Mesothelial cell of epicardium (in vitro differentiated cells): ENCODE measurements at regions not wholly inside any gene's neighbourhood (a gene's known extent, or its start where the extent isn't known, plus 50 kb on each side); places are given as distances from the start of the nearest gene placed in this dataset.

Source experiments
- DNase-seq, 2 experiments: peaks; one replicate each; pipeline ENCODE4 v3.0.0; 2021; ENCODE audit warnings: low spot score in 2 of 2; ENCODE audit not compliant: unreplicated experiment in 2 of 2
- H3K27ac Mint-ChIP-seq: 2 replicates; pipeline ENCODE4 v1.8.0; 2021; ENCODE audit warnings: mixed read lengths
- H3K27me3 Mint-ChIP-seq: 2 replicates; pipeline ENCODE4 v1.8.0; 2021; ENCODE audit warnings: low read depth, mixed read lengths
- H3K36me3 Mint-ChIP-seq: 2 replicates; pipeline ENCODE4 v1.8.0; 2021; ENCODE audit warnings: mixed read lengths
- H3K4me1 Mint-ChIP-seq: 2 replicates; pipeline ENCODE4 v1.8.0; 2021; ENCODE audit warnings: mixed read lengths
- H3K4me3 Mint-ChIP-seq: 2 replicates; pipeline ENCODE4 v1.8.0; 2021; ENCODE audit warnings: mild to moderate bottlenecking, moderate library complexity, mixed read lengths
- H3K9me3 Mint-ChIP-seq: 2 replicates; pipeline ENCODE4 v1.8.0; 2021; ENCODE audit warnings: mixed read lengths
- CTCF ChIP-seq: fragments of 200-600 bp; sonication (generic); IDR thresholded peaks from one replicate; pipeline ENCODE4 v1.5.0; 2021; ENCODE audit warnings: antibody characterized with exemption; ENCODE audit not compliant: unreplicated experiment

GRCh38 chr14:21989090-21989489 lies 315.5 kb upstream of the OR4E1 start:
- Mint-ChIP-seq H3K27me3 (peaks cover 54% of the 10 kb centered on the region), H3K9me3 (no peaks in the 10 kb centered on the region), H3K4me3 (no peak overlapping the region), H3K4me1 (no peaks in the 10 kb centered on the region), H3K27ac (no peak overlapping the region), H3K36me3 (no peaks in the 10 kb centered on the region)
- TF ChIP-seq CTCF, result no peak
- DNase-seq, result no peak

DNA sequence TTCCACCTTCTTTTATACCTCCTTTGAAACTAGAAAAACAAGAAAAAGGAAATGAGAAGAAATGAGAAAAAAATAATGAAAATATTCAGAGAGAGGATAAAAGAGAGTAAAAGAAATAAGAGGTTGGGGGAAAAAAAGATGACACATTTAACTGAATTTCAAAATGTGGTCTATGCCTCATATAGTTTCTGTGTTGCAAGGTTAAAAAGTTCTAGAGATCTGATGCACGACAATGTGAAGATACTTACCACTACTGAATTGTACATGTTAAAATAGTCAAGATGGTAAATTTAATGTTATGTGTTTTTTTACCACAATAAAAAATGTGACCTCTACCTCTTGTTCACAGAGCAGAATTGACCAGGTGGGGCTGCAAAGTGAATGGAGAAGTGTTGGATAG lies 314.8 kb upstream of the OR4E1 start:
- Mint-ChIP-seq H3K27ac (no peak overlapping the region), H3K27me3 (peaks cover 53% of the 10 kb centered on the region), H3K36me3 (no peaks in the 10 kb centered on the region), H3K4me1 (no peaks in the 10 kb centered on the region), H3K4me3 (no peak overlapping the region), H3K9me3 (no peaks in the 10 kb centered on the region)
- no peak for TF ChIP-seq CTCF
- no peak for DNase-seq

- H3K4me1 Mint-ChIP-seq, result no peaks in the 10 kb centered on the region
- peak; percentile 41 for TF ChIP-seq CTCF
- no peak for DNase-seq
- no peaks in the 10 kb centered on the region for H3K36me3 Mint-ChIP-seq
- H3K9me3 Mint-ChIP-seq, result no peaks in the 10 kb centered on the region
- peaks cover 48% of the 10 kb centered on the region for H3K27me3 Mint-ChIP-seq
- H3K27ac Mint-ChIP-seq, result no peak overlapping the region
- no peak overlapping the region for H3K4me3 Mint-ChIP-seq
Observed at GRCh38 chr14:21987937-21988336, 314.3 kb upstream of the OR4E1 start.

GRCh38 chr14:21985081-21985480 lies 311.5 kb upstream of the OR4E1 start:
- Mint-ChIP-seq H3K4me3 (no peak overlapping the region), H3K9me3 (peaks cover 3% of the 10 kb centered on the region), H3K36me3 (no peaks in the 10 kb centered on the region), H3K4me1 (no peaks in the 10 kb centered on the region), H3K27ac (no peak overlapping the region), H3K27me3 (peaks cover 43% of the 10 kb centered on the region)
- no peak for DNase-seq
- TF ChIP-seq CTCF, result no peak

DNA sequence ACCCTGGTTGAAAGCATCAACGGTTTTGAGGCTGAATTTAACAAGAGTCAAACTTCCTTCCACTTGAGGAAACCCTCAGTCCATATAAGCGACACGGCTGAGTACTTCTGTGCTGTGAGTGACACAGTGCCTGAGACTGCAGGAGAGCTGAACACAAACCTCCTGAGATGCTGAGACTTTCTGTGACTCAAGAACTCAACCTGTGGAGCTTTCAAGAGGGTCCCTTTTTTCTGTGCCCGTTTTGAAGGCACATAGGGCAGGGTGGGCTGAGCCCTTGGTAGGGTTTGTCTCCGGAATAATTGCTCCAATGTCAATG lies 305.3 kb upstream of the OR4E1 start:
- no peak overlapping the region for H3K27ac Mint-ChIP-seq
- no peak for DNase-seq
- H3K4me3 Mint-ChIP-seq, result no peak overlapping the region
- no peak for TF ChIP-seq CTCF
- H3K9me3 Mint-ChIP-seq, result peaks cover 3% of the 10 kb centered on the region
- no peaks in the 10 kb centered on the region for H3K4me1 Mint-ChIP-seq
- H3K36me3 Mint-ChIP-seq, result no peaks in the 10 kb centered on the region
- peaks cover 59% of the 10 kb centered on the region for H3K27me3 Mint-ChIP-seq
